CD1c-positive myeloid dendritic cell (primary cell): ENCODE measurements at regions not wholly inside any gene's neighbourhood (a gene's known extent, or its start where the extent isn't known, plus 50 kb on each side); places are given as distances from the start of the nearest gene placed in this dataset.
"Not testable (repeated sequence)": the region's sequence is repeated elsewhere in the genome, so short reads cannot be mapped to it uniquely, and the experiment has no call there.

ENCODE experiments used
- DNase-seq: peaks from one replicate; pipeline ENCODE4 v3.0.0-alpha.2; 2016; ENCODE audit errors: extremely low spot score

DNA sequence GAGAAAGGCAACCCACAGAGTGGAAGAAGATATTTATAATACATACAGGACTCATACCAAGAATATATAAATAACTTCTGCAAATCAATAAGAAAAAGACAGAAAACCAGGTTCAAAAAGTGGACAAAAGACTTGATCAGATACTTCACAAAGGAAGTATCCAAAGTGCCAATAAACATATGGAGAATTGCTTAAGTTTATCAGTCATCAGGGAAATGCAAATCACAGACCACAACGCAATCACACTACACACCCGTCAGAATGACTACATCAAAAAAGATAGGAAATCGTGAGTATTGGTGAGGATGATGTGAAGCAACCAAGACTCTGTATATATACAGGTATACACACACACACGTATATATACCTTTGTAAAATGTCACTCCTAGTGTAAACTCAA is 180.6 kb downstream of the FAM43A start:
- DNase-seq, result peak; percentile 58

DNA sequence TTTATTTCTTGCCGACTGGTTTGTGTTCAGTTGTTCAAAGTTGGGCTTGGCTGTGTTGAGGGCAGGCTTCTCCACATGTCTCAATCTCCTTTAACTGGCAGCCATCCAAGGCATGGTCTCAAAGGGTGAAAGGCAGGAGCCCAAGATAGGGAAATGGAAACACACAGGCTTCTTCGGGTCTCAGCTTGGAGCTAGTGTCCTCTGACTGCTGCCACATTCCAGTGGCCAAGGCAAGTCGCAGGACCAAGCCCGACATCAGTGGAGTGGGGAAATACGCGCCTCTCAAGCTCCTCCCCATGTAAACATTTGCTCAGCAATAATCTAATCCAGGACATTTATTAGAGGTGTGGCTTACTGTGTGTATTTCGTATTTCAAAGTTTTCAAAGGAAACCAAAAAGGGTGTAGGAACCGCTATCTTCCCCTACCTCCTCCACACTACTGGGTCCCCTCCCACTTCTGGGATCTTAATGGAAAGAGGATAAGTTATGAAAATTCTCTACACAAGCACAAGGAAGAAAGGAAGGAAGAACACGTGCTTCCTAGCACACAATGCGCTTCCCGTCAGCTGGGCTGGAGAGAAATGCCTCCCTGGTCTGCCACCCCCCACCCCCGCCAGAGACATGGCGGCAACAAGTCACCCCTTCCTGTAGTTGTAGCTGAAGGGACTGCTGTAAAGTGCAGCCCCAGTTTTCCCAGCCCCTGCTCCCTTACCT is 181.7 kb downstream of the FAM43A start:
- DNase-seq, result peak; percentile 11

DNA sequence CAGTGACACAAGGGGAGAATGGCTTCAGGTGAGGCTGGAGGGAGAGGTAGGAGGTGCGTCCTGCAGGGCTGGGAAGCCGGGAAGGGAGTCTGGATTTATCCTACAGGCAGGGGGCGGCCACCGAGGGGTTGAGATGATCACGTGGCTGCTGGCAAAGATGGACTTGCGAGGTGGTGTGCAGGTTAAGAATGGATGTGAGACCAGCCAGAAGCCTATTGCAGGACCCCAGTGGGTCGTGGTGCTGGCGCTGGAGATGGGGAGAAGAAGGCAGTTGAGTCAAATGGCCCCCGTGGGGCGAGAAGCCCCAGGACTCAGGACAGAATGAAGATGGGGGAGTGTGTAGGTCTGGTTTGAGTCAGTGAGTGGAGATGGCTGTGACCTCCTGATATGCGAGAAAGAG is 183.1 kb downstream of the FAM43A start:
- no peak for DNase-seq

- DNase-seq, result no peak
These were observed 183.9 kb downstream of the FAM43A start for GRCh38 chr3:194869482-194870169.

DNA sequence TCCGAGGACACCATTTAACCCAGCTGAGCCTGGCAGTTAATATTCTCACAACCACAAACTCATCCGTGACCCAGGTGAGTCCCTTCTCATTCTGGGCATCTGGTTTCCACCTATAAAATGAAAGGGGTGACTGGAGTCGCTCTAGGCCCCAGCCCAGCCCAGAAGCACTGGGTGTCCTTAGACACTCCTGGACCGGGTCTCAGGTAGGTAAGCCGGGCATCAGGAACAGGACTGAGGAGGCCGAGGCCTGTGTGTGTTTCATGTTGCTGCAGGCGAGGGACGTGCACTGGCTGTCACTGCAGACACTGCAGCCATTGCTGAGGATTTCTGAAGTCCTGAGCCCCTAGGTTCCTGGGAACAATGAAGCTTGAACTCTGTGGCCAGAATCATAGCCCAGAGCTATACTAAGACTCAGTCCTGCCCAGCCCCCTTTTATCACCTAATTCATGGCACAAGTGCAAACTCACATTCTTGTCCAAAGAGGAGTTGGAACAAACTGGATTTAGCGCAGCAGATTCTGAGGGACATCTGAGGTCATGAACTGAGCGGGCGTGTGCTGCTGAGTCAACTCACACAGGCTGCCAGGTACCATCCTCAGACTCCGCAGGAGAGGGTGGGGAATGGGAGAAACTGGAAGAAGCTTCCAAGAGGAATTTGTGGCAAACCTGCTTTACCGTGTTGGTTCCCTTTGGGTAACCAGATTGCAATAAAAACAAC is 184.9 kb downstream of the FAM43A start:
- DNase-seq, result no peak

- no peak for DNase-seq
These were observed 185.6 kb downstream of the FAM43A start for GRCh38 chr3:194871143-194871863.

GRCh38 chr3:194871864-194872668 is 186.4 kb downstream of the FAM43A start:
- DNase-seq, result peak; percentile 85

GRCh38 chr3:194872669-194872977 is 186.9 kb downstream of the FAM43A start:
- DNase-seq, result no peak

DNA sequence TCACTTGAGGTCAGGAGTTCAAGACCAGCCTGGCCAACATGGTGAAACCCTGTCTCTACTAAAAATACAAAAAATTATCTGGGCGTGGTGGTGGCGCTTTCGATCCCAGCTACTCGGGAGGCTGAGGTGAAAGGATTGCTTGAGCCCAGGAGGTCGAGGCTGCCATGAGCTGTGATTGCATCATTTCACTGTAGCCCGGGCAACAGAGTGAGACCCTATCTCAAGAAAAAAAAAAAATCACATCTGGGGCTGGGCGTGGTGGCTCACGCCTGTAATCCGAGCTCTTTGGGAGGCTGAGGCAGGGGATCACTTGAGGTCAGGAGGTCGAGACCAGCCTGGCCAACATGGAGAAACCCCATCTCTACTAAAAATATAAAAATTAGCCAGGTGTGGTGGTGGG is 187.8 kb downstream of the FAM43A start:
- DNase-seq, result not testable (repeated sequence)

DNA sequence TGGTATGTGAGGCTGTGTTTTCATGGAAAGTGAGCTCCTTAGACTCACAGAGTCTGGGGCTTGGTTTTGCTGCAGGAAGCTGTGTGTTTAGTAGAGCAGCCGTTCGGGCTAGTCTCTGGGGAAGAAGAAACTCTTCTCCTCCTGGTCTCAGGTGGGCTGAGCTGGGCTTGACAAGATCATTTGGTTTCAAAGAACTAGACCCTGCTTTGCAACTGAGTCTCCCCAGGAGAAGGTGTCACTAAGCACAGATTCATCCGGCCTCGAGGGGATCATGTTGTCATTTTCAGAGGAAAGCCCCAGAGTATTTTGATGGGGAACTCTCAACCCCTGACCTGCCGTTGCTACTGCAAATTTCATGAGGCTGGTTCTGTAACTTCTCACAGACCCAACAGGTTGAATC is 188.5 kb downstream of the FAM43A start:
- no peak for DNase-seq

DNA sequence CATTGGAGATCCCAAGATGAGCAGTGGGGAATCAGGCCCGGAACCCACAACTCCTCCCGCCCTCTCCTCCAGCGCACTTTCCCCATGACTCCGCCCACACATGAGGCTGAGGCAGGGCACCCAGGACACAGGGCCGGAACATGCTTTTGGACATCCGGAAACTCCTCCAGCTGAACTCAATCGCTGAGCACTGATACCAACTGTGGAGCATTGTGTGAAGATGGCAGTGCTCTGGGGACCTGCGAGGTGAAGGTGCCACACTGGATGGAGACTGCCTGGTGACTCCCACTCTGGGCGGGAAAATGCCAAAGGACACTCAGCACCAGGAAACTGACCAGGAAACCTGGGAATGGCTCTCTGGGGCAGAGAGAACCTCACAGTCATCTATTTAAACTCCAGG is 189.1 kb downstream of the FAM43A start:
- DNase-seq, result no peak

- DNase-seq, result no peak
These were observed 190.1 kb downstream of the FAM43A start for GRCh38 chr3:194875581-194876402.

GRCh38 chr3:194876403-194877095 is 190.9 kb downstream of the FAM43A start:
- no peak for DNase-seq

DNA sequence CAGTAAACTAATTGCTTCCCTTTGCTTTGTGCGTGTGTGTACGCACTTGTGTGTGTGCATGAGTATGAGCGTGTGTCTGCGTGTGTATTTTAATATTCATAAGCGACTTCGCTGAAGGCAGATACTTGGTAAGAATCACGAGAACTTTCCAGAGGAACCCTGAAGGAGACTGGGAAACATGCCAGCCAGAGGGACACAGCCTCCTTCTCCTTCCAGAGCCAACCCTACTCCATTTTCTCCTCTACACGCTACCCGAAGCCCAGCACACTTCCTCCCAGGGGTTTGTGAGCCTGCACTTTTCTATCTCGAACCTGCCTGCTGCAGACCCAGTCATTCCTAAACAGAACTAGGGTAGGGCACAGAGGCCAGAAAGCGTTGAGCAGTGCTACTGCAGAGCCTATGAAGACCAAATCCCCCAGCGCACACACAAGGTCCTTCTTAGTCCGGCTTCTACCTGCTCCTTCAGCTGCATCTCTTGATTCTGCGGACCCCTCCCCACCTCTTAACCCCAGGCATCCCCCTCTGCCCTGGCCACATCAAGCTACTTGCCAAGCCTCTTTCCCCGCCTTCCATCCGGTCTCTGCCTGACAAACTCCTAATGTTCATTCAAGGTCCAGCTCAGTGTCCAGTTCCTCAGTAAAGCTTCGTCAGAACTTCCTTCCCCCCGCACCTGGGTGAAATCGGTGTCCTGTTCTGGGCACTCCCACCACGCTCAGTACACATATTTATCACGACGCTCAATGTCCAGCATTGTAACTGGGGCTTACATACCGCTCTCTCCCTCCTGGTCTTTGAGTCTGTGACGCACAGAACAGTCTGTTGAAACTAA is 191.8 kb downstream of the FAM43A start:
- DNase-seq, result no peak

- DNase-seq, result peak; percentile 62
These were observed 193.6 kb downstream of the FAM43A start for GRCh38 chr3:194879126-194879877.

DNA sequence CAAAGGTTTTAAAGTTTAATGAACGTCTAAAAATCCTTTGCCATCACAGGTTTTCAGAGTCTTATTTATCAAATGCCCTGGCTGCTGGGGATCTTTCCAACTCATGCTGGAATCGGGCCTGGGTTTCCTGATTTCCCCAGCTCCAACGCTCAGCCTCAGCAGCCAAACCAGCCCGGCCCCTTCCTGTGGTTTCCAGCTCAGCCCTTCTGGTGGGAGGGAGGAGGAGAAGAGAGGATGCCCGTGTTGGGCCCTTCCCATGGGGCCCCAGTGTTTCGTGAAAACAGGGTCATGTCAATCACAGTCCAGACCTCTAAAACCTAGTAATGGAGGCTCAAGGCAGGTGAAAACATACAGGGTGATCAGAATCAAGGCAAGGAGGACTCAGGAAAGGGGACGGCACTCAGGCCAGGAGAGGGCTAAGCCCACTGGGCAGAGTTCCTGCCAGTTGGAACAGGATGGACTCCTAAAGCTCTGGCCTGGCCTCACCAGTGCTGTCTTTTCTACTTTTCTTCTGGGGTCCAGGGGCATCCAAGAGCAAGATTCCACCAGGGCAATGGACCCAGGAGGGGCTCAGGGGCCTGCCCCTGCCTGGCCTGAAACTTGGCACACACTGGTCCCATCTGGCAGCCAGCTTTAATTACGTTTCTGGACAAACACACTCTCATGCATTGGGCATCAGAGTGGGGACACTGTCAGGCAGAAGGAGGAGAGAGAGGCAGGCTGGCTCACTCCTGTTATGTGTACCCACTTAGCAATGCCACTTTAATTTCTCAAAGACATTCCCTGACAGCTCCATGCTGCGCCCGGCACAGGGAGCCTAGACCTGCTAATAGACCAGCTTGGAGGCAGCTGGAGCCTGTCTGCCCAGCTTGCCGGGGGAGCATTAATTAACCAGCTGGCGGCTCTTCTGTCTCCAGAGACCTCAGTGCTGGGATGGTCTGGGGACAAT is 194.6 kb downstream of the FAM43A start:
- DNase-seq, result peak; percentile 32
